Urothelium cell line (cell line): ENCODE measurements at regions not wholly inside any gene's neighbourhood (a gene's known extent, or its start where the extent isn't known, plus 50 kb on each side); places are given as distances from the start of the nearest gene placed in this dataset.
A peak's percentile ranks its signal among the peaks of the same experiment; 100 is the strongest.

Experiments
- DNase-seq: peaks from one replicate; pipeline ENCODE4 v3.0.0; 2011; ENCODE audit warnings: low spot score, mixed read lengths
- FAIRE-seq: peaks from 2 replicates; lab custom pipeline; 2011; peaks lifted over from hg19 to GRCh38; lab: Jason Lieb, UNC

GRCh38 chr6:28693751-28694443 lies 168.2 kb downstream of the GPX5 start:
- no peak for FAIRE-seq
- DNase-seq: no peak

- DNase-seq: no peak
- FAIRE-seq: no peak
Observed at GRCh38 chr6:28695715-28696114, 170.0 kb downstream of the GPX5 start.

- no peak for FAIRE-seq
- no peak for DNase-seq
Observed at GRCh38 chr6:28696167-28696566, 170.5 kb downstream of the GPX5 start.

GRCh38 chr6:28696682-28697081 lies 171.0 kb downstream of the GPX5 start:
- DNase-seq: no peak
- no peak for FAIRE-seq

GRCh38 chr6:28707387-28708282 lies 182.0 kb downstream of the GPX5 start:
- FAIRE-seq (no peak), DNase-seq (no peak)

GRCh38 chr6:28709478-28710349 lies 184.0 kb downstream of the GPX5 start:
- no peak for DNase-seq
- no peak for FAIRE-seq

GRCh38 chr6:28710466-28711191 lies 184.9 kb downstream of the GPX5 start:
- no peak for FAIRE-seq
- no peak for DNase-seq

- DNase-seq (no peak), FAIRE-seq (no peak)
Observed at GRCh38 chr6:28711325-28711724, 185.6 kb downstream of the GPX5 start.

GRCh38 chr6:28711788-28712341 lies 186.2 kb downstream of the GPX5 start:
- DNase-seq (no peak), FAIRE-seq (no peak)

- no peak for DNase-seq
- no peak for FAIRE-seq
Observed at GRCh38 chr6:28712982-28713381, 187.3 kb downstream of the GPX5 start.

- no peak for FAIRE-seq
- no peak for DNase-seq
Observed at GRCh38 chr6:28719275-28719940, 193.7 kb downstream of the GPX5 start.

GRCh38 chr6:28720357-28721231 lies 194.9 kb downstream of the GPX5 start:
- no peak for FAIRE-seq
- DNase-seq: no peak

- FAIRE-seq (no peak), DNase-seq (no peak)
Observed at GRCh38 chr6:28721372-28721771, 195.7 kb downstream of the GPX5 start.

GRCh38 chr6:28724395-28724794 lies 198.7 kb downstream of the GPX5 start:
- DNase-seq (no peak), FAIRE-seq (peak; percentile 35)

GRCh38 chr6:28725274-28725809 lies 198.4 kb downstream of the TRIM27 start:
- FAIRE-seq: no peak
- DNase-seq: no peak

GRCh38 chr6:28725890-28726348 lies 197.9 kb downstream of the TRIM27 start:
- FAIRE-seq: no peak
- DNase-seq: no peak

- DNase-seq: no peak
- FAIRE-seq: no peak
Observed at GRCh38 chr6:28726569-28727309, 197.0 kb downstream of the TRIM27 start.
